K562 (cell line): ENCODE measurements at regions not wholly inside any gene's neighbourhood (a gene's known extent, or its start where the extent isn't known, plus 50 kb on each side); places are given as distances from the start of the nearest gene placed in this dataset.

Experiments used
- ATAC-seq: fragments of 200-7000 bp; cut with Tn5 transposase; 3 replicates; pipeline ENCODE4 v1.9.1; 2020; ENCODE audit warnings: moderate library complexity
- BruUV-seq: library from RNA; stranded (reverse); fragments of 400-500 nt; replicated peaks from 2 replicates; lab custom pipeline; 2021; lab: Mats Ljungman, UMichigan
- CTCF ChIA-PET: fragments of 300-600 bp; formaldehyde crosslinking; extraction: SDS; loops from one replicate; lab custom pipeline; 2021; ENCODE audit warnings: low intra/inter-chr PET ratio; lab: Yijun Ruan, JAX
- POLR2A ChIA-PET: fragments of 300-600, 350-650 bp; sonication (Branson Sonifier 250); formaldehyde crosslinking; extraction: SDS; loops from one replicate; lab custom pipeline; 2021; ENCODE audit warnings: antibody characterized with exemption, inconsistent platforms; lab: Yijun Ruan, JAX
- DNase-seq, 4 experiments: peaks; one replicate each; pipeline versions ENCODE4 v3.0.0 to v3.0.0-alpha.2; 2011 to 2018; ENCODE audit warnings: low spot score in 3 of 4, mixed read lengths in 3 of 4; ENCODE audit errors: extremely low read depth in 1 of 4
- FAIRE-seq: peaks from 2 replicates; lab custom pipeline; 2011; peaks lifted over from hg19 to GRCh38; lab: Jason Lieb, UNC
- H2AFZ ChIP-seq: 2 replicates; pipeline ENCODE4 v1.6.0; 2011; ENCODE audit warnings: low read depth, low read length, control low read depth, inconsistent platforms
- H3K27ac ChIP-seq: fragments of 200-600 bp; 3 replicates; pipeline ENCODE4 v1.8.0; 2011; ENCODE audit warnings: low read depth, mild to moderate bottlenecking, control low read depth, inconsistent platforms, low read length, moderate library complexity, mixed read lengths; ENCODE audit errors: extremely low read depth
- H3K27me3 ChIP-seq, 2 experiments: fragments of 300-600 bp in 1 of 2; 2 replicates in 1 of 2; 3 replicates in 1 of 2; pipeline versions ENCODE4 v1.6.0 to v1.8.0; 2011; ENCODE audit warnings: inconsistent platforms in 2 of 2, low read length in 2 of 2, mild to moderate bottlenecking in 1 of 2, mixed read lengths in 1 of 2, moderate library complexity in 1 of 2; ENCODE audit not compliant: control insufficient read depth in 2 of 2, insufficient read depth in 2 of 2
- H3K36me3 ChIP-seq: fragments of 300-600 bp; 3 replicates; pipeline ENCODE4 v1.8.0; 2011; ENCODE audit warnings: mild to moderate bottlenecking, low read length, inconsistent platforms; ENCODE audit not compliant: control insufficient read depth, insufficient read depth
- H3K4me1 ChIP-seq, 2 experiments: fragments of 200-600 bp in 1 of 2; replicated peaks in 1 of 2; 2 replicates in 1 of 2; 3 replicates in 1 of 2; pipeline versions ENCODE4 v1.5.1 to v1.8.0; 2011; ENCODE audit warnings: inconsistent platforms in 2 of 2, low read length in 2 of 2, mild to moderate bottlenecking in 1 of 2, mixed read lengths in 1 of 2, moderate library complexity in 1 of 2; ENCODE audit not compliant: control insufficient read depth in 2 of 2, insufficient read depth in 2 of 2
- H3K4me2 ChIP-seq: 2 replicates; pipeline ENCODE4 v1.6.1; 2011; ENCODE audit warnings: low read length, control low read depth, inconsistent platforms, mixed read lengths; ENCODE audit not compliant: insufficient read depth
- H3K4me3 ChIP-seq: fragments of 200-600 bp; sonication (generic), shearing (Covaris generic); 2 replicates; pipeline ENCODE4 v1.5.1; 2016; ENCODE audit warnings: control low read depth, inconsistent platforms
- H3K79me2 ChIP-seq: fragments of 200-600 bp; 3 replicates; pipeline ENCODE4 v1.8.0; 2011; ENCODE audit warnings: low read length, inconsistent platforms; ENCODE audit not compliant: control insufficient read depth, insufficient read depth
- H3K9ac ChIP-seq, 2 experiments: 2 replicates each; pipeline versions ENCODE4 v1.6.0 to v1.6.1; 2011; ENCODE audit warnings: low read depth in 2 of 2, low read length in 2 of 2, control low read depth in 1 of 2, inconsistent platforms in 1 of 2, mild to moderate bottlenecking in 1 of 2, mixed read lengths in 1 of 2; ENCODE audit not compliant: insufficient read depth in 1 of 2
- H3K9me1 ChIP-seq: one replicate; pipeline ENCODE4 v1.6.0; 2011; ENCODE audit warnings: inconsistent platforms, mild to moderate bottlenecking, low read length, moderate library complexity; ENCODE audit not compliant: control insufficient read depth, insufficient read depth
- H3K9me3 ChIP-seq: replicated peaks from 2 replicates; pipeline ENCODE4 v1.5.1; 2011; ENCODE audit warnings: low read depth, low read length, inconsistent platforms; ENCODE audit not compliant: control insufficient read depth, insufficient read depth
- H4K20me1 ChIP-seq: replicated peaks from 2 replicates; pipeline ENCODE4 v1.6.1; 2011; ENCODE audit warnings: low read length, inconsistent platforms, mixed read lengths; ENCODE audit not compliant: control insufficient read depth, insufficient read depth
- CREB3 ChIP-seq: fragments of 450-650 bp; conservative IDR thresholded peaks from 2 replicates; pipeline ENCODE4 v1.6.1; 2016; ENCODE audit warnings: missing genetic modification characterization, low read depth, mild to moderate bottlenecking, missing compliant biosample characterization, moderate library complexity
- E2F8 ChIP-seq: fragments of 450-650 bp; IDR thresholded peaks from 2 replicates; pipeline ENCODE4 v1.7.1; 2018; ENCODE audit warnings: mild to moderate bottlenecking, low read depth; ENCODE audit not compliant: partially characterized antibody
- FOXP4 ChIP-seq: sonication (generic); formaldehyde crosslinking; IDR thresholded peaks from 2 replicates; pipeline ENCODE4 v1.8.0; 2022; ENCODE audit warnings: mild to moderate bottlenecking, missing genetic modification reagents, borderline replicate concordance
- GABPB2 ChIP-seq: fragments of 250-450 bp; sonication (Bioruptor Pico); conservative IDR thresholded peaks from 2 replicates; pipeline ENCODE4 v1.5.1; 2021; ENCODE audit warnings: mild to moderate bottlenecking
- HBP1 ChIP-seq: fragments of 450-650 bp; formaldehyde crosslinking; IDR thresholded peaks from 2 replicates; pipeline ENCODE4 v1.4.0; 2022; ENCODE audit warnings: missing genetic modification characterization
- HIVEP1 ChIP-seq: fragments of 250-450 bp; sonication (Bioruptor Pico); IDR thresholded peaks from 2 replicates; pipeline ENCODE4 v1.4.0; 2020; ENCODE audit warnings: mild to moderate bottlenecking
- HMGXB4 ChIP-seq: sonication (generic); formaldehyde crosslinking; IDR thresholded peaks from 2 replicates; pipeline ENCODE4 v1.8.1; 2023; ENCODE audit warnings: mild to moderate bottlenecking, missing genetic modification reagents
- MEF2D ChIP-seq: conservative IDR thresholded peaks from 2 replicates; pipeline ENCODE4 v1.6.1; 2016; ENCODE audit warnings: low read depth, missing genetic modification characterization, missing compliant biosample characterization
- PHF20 ChIP-seq: fragments of 450-650 bp; IDR thresholded peaks from 2 replicates; pipeline ENCODE4 v1.6.1; 2018; ENCODE audit not compliant: partially characterized antibody
- RBM25 ChIP-seq: fragments of 200-400 bp; formaldehyde crosslinking; IDR thresholded peaks from 2 replicates; pipeline ENCODE4 v1.6.1; 2018; ENCODE audit warnings: low read length, low read depth, moderate library complexity; ENCODE audit not compliant: severe bottlenecking
- ZBTB17 ChIP-seq: fragments of 450-650 bp; formaldehyde crosslinking; IDR thresholded peaks from 2 replicates; pipeline ENCODE4 v1.4.0; 2020; ENCODE audit warnings: mild to moderate bottlenecking
- ZBTB34 ChIP-seq: fragments of 250-450 bp; sonication (Bioruptor Pico); IDR thresholded peaks from 2 replicates; pipeline ENCODE4 v1.8.0; 2021; ENCODE audit warnings: mild to moderate bottlenecking, moderate library complexity
- WGBS: fragments of 100-300 bp; shearing (Covaris generic); methylation state at CpG from one replicate; pipeline ENCODE4 v1.1.6; 2016; ENCODE audit warnings: low coverage, mixed read lengths; ENCODE audit not compliant: insufficient coverage; ENCODE audit errors: missing lambda C conversion rate; 5-methylcytosine and 5-hydroxymethylcytosine counted together
- in situ Hi-C: fragments of 300-500 bp; cut with MboI; formaldehyde crosslinking; loops from 4 replicates; pipeline ENCODE4 v1.15.0; 2018; ENCODE audit warnings: inconsistent platforms, mixed read lengths
- intact Hi-C: fragments of 100-400 bp; cut with micrococcal nuclease; formaldehyde crosslinking; loops from 2 replicates; pipeline ENCODE4 v1.14.2; 2022

GRCh38 chr1:56142301-56142700 is 437.1 kb downstream of the PLPP3 start:
- H2AFZ ChIP-seq = no peak overlapping the region
- 0% methylated on average over 1 of the region's 1 CpG for WGBS
- in situ Hi-C loops (no loop called here), intact Hi-C loops (no loop called here)
- H3K36me3 ChIP-seq = no peaks in the 10 kb centered on the region
- ChIA-PET CTCF (no interaction called here), POLR2A (no interaction called here)
- H3K79me2 ChIP-seq = no peaks in the 10 kb centered on the region
- H3K27me3 ChIP-seq = no peaks in the 10 kb centered on the region
- no peak overlapping the region for H3K4me3 ChIP-seq
- DNase-seq (no peak), ATAC-seq (no peak), FAIRE-seq (no peak)
- no peaks in the 10 kb centered on the region for H4K20me1 ChIP-seq
- H3K9ac ChIP-seq = no peak overlapping the region
- H3K9me3 ChIP-seq = no peaks in the 10 kb centered on the region
- no peak overlapping the region for H3K27ac ChIP-seq
- no peak overlapping the region for H3K4me2 ChIP-seq
- no peaks in the 10 kb centered on the region; a peak in 1 of 5 replicates for H3K4me1 ChIP-seq
- no TSS peak for BruUV-seq
- H3K9me1 ChIP-seq = no peaks in the 10 kb centered on the region
- TF ChIP-seq HMGXB4 (CRISPR knock-in tag) (no peak), MEF2D (tag) (no peak), ZBTB17 (CRISPR knock-in tag) (no peak), ZBTB34 (CRISPR knock-in tag) (no peak), GABPB2 (no peak), RBM25 (no peak), CREB3 (tag) (no peak), HIVEP1 (CRISPR knock-in tag) (no peak), E2F8 (no peak), FOXP4 (CRISPR knock-in tag) (no peak), HBP1 (CRISPR knock-in tag) (no peak), PHF20 (no peak)
